HepG2 (cell line): ENCODE measurements at regions not wholly inside any gene's neighbourhood (a gene's known extent, or its start where the extent isn't known, plus 50 kb on each side); places are given as distances from the start of the nearest gene placed in this dataset.

ENCODE experiments used
- CHD2 ChIP-seq: IDR thresholded peaks from 2 replicates; pipeline ENCODE4 v1.6.1; 2011; ENCODE audit warnings: low read depth, low read length, improper control_type of control experiment
- DNMT3B ChIP-seq: conservative IDR thresholded peaks from 2 replicates; pipeline ENCODE4 v1.6.1; 2016; ENCODE audit warnings: missing biosample characterization, control low read depth
- ETV6 ChIP-seq: sonication (generic); formaldehyde crosslinking; conservative IDR thresholded peaks from 2 replicates; pipeline ENCODE4 v1.4.0; 2020; ENCODE audit warnings: missing genetic modification reagents
- GFI1 ChIP-seq: sonication (generic); formaldehyde crosslinking; IDR thresholded peaks from 2 replicates; pipeline ENCODE4 v1.5.0; 2020; ENCODE audit warnings: missing genetic modification reagents, mild to moderate bottlenecking, borderline replicate concordance
- GZF1 ChIP-seq: sonication (generic); formaldehyde crosslinking; IDR thresholded peaks from 2 replicates; pipeline ENCODE4 v1.5.1; 2020; ENCODE audit warnings: mild to moderate bottlenecking, missing genetic modification reagents
- MYC ChIP-seq: sonication (generic); formaldehyde crosslinking; IDR thresholded peaks from 2 replicates; pipeline ENCODE4 v1.9.0; 2021; ENCODE audit warnings: missing genetic modification reagents, borderline replicate concordance
- NR2C2 ChIP-seq: sonication (generic); formaldehyde crosslinking; IDR thresholded peaks from 2 replicates; pipeline ENCODE4 v1.4.0; 2020; ENCODE audit warnings: missing genetic modification reagents, mild to moderate bottlenecking, moderate library complexity, borderline replicate concordance
- RAD21 ChIP-seq: fragments of 450-650 bp; formaldehyde crosslinking; IDR thresholded peaks from 2 replicates; pipeline ENCODE4 v1.5.0; 2020; ENCODE audit warnings: mild to moderate bottlenecking
- SMC3 ChIP-seq: IDR thresholded peaks from 2 replicates; pipeline ENCODE4 v1.6.1; 2011; ENCODE audit warnings: low read length, improper control_type of control experiment
- STAG1 ChIP-seq: sonication (generic); formaldehyde crosslinking; IDR thresholded peaks from 2 replicates; pipeline ENCODE4 v1.4.0; 2020; ENCODE audit warnings: missing genetic modification reagents
- ZBTB8A ChIP-seq: sonication (generic); formaldehyde crosslinking; IDR thresholded peaks from 2 replicates; pipeline ENCODE4 v1.4.0; 2020; ENCODE audit warnings: mild to moderate bottlenecking, low read depth, missing genetic modification reagents, borderline replicate concordance
- ZNF101 ChIP-seq: sonication (generic); formaldehyde crosslinking; IDR thresholded peaks from 2 replicates; pipeline ENCODE4 v1.4.0; 2020; ENCODE audit warnings: mild to moderate bottlenecking, low read depth, missing genetic modification reagents, borderline replicate concordance
- ZNF333 ChIP-seq: sonication (generic); formaldehyde crosslinking; IDR thresholded peaks from 2 replicates; pipeline ENCODE4 v1.4.0; 2020; ENCODE audit warnings: mild to moderate bottlenecking, missing genetic modification reagents, borderline replicate concordance
- ZNF563 ChIP-seq: sonication (generic); formaldehyde crosslinking; IDR thresholded peaks from 2 replicates; pipeline ENCODE4 v1.8.0; 2022; ENCODE audit warnings: mild to moderate bottlenecking, moderate library complexity, missing genetic modification reagents
- ZNF597 ChIP-seq: sonication (generic); formaldehyde crosslinking; IDR thresholded peaks from 2 replicates; pipeline ENCODE4 v1.5.0; 2020; ENCODE audit warnings: missing genetic modification reagents
- ZNF598 ChIP-seq: sonication (generic); formaldehyde crosslinking; IDR thresholded peaks from 2 replicates; pipeline ENCODE4 v1.5.1; 2020; ENCODE audit warnings: mild to moderate bottlenecking, missing genetic modification reagents, borderline replicate concordance
- TF ChIP-seq, protein P1 (sequence below): sonication (generic); formaldehyde crosslinking; IDR thresholded peaks from 2 replicates; pipeline ENCODE4 v1.5.0; 2020; ENCODE audit warnings: mild to moderate bottlenecking, low read depth, missing genetic modification reagents, borderline replicate concordance
- TF ChIP-seq, protein P2 (sequence below): sonication (generic); formaldehyde crosslinking; IDR thresholded peaks from 2 replicates; pipeline ENCODE4 v1.5.0; 2020; ENCODE audit warnings: mild to moderate bottlenecking, missing genetic modification reagents, moderate library complexity
- TF ChIP-seq, protein P3 (sequence below): IDR thresholded peaks from 2 replicates; pipeline ENCODE4 v1.6.1; 2016; ENCODE audit warnings: mild to moderate bottlenecking, missing biosample characterization, missing genetic modification reagents

GRCh38 chr1:48061162-48062136 lies 64.3 kb upstream of the TRABD2B start (continued):
- TF ChIP-seq ZNF101 (no peak), ZNF597 (CRISPR knock-in tag) (no peak), ZNF598 (CRISPR knock-in tag) (no peak), CHD2 (no peak), GZF1 (no peak), NR2C2 (CRISPR knock-in tag) (no peak), DNMT3B (CRISPR knock-in tag) (no peak), MYC (CRISPR knock-in tag) (no peak), ETV6 (CRISPR knock-in tag) (no peak), SMC3 (peak; percentile 52), ZBTB8A (no peak), STAG1 (CRISPR knock-in tag) (peak; percentile 68), ZNF563 (no peak), ZNF333 (CRISPR knock-in tag) (no peak), RAD21 (CRISPR knock-in tag) (0 out of 2 replicates have a peak, but pooled peaks have one; percentile 22), GFI1 (CRISPR knock-in tag) (no peak)
- TF ChIP-seq, protein P1, sequence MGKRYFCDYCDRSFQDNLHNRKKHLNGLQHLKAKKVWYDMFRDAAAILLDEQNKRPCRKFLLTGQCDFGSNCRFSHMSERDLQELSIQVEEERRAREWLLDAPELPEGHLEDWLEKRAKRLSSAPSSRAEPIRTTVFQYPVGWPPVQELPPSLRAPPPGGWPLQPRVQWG (CRISPR knock-in tag), result no peak
- TF ChIP-seq, protein P2, sequence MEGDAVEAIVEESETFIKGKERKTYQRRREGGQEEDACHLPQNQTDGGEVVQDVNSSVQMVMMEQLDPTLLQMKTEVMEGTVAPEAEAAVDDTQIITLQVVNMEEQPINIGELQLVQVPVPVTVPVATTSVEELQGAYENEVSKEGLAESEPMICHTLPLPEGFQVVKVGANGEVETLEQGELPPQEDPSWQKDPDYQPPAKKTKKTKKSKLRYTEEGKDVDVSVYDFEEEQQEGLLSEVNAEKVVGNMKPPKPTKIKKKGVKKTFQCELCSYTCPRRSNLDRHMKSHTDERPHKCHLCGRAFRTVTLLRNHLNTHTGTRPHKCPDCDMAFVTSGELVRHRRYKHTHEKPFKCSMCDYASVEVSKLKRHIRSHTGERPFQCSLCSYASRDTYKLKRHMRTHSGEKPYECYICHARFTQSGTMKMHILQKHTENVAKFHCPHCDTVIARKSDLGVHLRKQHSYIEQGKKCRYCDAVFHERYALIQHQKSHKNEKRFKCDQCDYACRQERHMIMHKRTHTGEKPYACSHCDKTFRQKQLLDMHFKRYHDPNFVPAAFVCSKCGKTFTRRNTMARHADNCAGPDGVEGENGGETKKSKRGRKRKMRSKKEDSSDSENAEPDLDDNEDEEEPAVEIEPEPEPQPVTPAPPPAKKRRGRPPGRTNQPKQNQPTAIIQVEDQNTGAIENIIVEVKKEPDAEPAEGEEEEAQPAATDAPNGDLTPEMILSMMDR, result peak; percentile 74
- TF ChIP-seq, protein P3, sequence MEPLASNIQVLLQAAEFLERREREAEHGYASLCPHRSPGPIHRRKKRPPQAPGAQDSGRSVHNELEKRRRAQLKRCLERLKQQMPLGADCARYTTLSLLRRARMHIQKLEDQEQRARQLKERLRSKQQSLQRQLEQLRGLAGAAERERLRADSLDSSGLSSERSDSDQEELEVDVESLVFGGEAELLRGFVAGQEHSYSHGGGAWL (CRISPR knock-in tag), result no peak
- TF ChIP-seq, all 625 proteins: peak for 4
